ENCODE measurements at regions not wholly inside any gene's neighbourhood (a gene's known extent, or its start where the extent isn't known, plus 50 kb on each side); places are given as distances from the start of the nearest gene placed in this dataset.

DNA sequence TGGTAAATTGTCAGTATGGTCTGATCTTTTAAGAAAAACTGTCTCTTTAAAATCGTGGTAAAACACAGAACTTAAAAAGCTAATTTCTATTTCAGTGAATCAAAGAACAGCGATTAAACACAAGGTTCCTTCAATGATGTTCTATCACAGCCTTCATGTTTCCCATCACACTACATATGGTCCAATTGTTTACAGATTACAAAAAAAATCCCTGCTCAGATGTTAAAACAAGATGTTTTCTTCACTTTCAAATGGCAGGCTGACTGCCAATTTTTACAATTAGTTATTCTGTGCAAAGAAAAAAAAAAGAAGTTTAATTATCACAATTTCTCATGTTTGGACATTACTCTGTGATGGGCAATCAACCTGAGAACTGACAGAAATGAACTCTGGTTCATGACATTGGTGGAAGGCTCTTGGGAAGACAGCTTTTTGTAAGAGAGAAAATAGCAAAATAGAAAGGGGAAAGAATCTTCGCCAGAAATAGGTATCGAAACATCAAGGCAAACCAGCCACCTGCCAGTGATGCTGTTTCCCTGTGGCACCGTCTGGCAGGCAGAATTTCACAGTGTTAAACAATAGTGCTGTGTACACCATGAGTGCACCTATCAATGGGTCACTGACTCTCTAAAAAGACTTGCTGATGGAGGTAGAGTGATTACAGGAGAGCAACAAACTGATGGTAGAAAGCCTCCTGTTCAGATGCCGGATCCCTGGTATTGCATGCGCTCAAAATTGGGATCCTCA lies 1020.0 kb upstream of the ARRDC3 start:
- no peak for DNase-seq (ENCODE audit: low spot score)

DNA sequence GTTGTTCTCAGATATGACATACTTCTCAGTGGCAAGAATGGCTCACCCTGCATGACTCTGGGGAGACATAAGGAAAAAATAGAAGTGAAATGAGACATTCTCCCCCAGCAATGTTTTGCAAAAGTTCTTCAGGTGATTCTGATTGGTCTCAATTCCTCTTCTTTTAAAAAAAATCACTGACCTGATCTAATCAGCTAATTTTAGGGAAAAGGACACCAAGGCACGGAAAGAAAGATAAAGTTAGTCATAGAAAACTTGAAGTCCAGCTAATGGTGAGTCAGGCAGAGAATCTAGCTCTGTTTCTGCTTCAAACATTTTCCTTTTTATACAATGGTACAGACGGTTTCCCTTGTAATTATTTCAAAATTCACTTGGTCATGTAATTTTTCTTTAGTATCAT lies 1018.9 kb upstream of the ARRDC3 start:
- DNase-seq (ENCODE audit: low spot score), result no peak

DNA sequence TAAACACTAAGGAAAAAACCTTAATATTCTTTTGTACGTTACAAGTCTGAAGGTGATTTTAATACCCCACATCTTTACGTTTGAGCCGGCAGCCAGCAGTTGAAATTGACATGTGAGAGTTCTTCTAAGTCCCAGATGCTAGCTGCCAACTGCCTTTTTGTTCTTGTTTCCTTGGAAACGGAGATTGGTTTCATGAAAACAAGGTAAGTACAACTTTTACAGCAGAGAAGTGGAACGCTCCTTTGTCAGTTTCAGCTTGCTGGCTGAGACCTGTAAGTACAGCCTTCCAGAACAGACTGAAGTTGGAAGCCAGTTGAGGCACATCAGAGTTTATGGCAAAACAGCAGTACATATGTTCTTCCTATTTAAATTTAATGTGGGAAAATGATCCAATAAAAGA lies 1018.4 kb upstream of the ARRDC3 start:
- DNase-seq (ENCODE audit: low spot score), result peak; percentile 50

DNA sequence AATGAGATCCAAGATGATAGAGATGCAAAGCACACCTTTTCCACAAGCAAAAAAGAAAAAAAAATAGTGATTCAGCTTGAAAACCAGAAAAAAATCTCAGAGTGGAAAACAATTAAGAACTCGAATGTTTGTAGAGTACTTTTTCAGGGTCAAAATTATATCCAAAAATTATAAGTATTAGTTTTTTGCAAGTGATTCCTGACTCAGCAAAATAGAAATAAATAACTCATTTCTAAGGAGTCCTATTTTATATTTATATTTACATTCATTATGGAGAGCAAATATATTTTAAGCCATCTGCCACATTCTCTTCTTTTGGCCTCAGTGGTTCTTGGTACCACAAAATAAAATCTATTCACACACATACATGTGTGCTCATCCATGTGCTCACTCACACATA lies 1011.8 kb upstream of the ARRDC3 start:
- DNase-seq (ENCODE audit: low spot score), result no peak

DNA sequence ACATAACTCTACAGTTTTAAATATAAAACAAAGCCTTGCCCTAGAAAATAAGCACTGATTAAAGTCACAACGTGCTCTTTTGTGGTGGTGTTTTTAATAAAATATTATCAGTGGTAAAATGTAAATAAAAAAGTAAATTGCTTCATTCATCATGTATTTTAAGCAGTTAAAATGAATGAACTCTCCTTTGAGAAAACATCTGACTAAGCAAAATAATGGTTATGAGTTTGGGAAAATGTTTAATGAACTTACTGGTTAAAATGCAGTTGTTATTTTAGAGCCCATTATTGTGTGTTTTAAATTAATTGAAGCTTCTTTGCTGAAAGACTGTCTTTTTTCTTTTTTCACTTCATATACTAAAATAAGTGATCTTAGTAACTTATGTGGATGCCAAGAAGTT lies 1007.5 kb upstream of the ARRDC3 start:
- DNase-seq (ENCODE audit: low spot score), result no peak

DNA sequence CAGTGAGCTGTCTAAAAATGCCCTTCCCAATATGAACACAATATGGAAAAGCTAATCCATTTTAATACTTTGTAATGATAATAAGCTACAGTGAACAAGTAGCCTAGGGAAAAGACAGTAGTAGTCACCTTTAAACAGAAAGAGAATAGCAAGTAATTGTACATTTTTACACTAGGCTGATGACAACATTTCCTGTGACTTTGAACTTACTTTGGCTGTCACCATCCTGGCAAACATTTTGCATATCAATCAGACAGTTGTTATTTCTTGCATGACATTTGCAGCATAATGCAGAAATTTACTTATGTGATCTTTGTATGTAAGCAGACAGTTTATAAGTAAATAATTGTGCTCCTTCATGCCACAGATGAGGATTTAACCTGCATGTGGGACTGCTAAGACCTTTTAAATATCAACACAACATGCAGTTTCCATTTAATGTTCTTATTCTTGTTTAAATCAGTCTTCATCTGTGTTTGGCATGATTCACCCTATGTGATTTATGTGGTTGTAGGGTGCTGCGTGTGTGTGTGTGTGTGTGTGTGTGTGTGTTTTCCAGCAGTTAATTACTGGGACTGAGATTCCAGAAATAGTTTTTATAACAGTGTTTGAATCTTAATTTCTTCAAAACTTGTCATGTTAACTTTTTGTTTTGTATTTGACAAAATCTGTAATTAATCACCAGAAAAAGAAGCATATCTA lies 997.1 kb upstream of the ARRDC3 start:
- DNase-seq (ENCODE audit: low spot score), result no peak

DNA sequence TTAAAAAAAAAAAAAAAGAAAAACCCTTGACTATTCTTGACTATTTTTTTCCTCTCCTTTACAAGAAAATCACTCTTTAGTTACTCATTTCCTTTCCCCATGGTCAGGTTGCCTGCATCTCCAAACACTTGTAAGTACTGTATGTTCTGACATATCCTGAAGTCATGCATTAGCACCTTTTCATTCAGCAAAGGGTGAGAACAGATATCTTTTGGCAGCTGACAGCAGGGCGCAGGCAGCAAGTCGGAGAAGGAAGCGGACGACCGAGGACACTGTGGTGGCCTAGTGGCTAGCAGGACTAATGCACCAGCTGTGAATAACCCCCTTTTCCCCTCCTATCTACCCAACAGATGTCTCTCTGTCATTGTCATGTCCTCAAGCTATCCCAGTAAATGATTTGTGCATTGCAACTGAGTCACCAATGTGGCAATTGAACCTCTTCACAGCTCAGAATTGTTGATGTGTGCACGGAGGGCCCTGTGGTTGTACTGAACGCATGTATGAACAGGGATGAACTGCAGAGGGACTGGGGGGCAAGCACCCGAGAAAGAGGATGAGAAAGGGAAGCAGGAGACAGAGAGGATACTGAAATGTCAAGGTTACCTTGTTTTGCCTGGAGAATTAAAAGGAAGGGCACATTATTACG lies 996.0 kb upstream of the ARRDC3 start:
- no peak for DNase-seq (ENCODE audit: low spot score)

DNA sequence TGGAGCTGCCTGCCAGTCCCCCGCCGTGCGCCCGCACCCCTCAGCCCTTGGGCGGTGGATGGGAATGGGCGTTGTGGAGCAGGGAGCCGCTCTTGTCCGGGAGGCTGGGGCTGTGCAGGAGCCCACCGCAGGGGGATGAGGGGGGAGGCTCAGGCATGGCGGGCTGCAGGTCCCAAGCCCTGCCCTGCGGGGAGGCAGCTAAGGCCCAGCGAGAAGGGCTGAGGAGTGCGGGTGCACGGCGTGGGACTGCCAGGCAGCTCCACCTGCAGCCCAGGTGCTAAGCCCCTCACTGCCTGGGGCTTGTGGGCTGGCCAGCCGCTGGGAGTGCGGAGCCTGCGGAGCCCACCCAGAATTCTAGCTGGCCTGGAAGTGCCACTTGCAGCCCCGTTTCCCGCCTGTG lies 991.7 kb upstream of the ARRDC3 start:
- DNase-seq (ENCODE audit: low spot score), result no peak

DNA sequence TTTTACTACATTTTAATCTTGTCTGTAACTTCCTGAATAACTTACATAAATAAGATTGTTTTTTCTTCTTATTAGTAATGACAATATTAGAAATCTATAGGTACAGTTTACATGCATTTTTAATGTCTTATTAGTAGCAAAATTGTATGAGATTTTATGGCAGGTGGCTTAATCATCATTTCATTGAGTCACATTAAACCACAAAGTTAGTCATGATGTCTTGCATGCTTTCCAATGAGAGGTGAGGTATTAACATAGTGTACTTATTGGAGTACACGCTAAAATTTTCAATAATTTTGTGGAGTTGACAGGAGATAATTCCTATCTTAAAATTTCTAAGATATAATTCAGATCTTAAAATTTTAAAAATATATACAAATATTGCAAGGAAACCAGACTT lies 989.6 kb upstream of the ARRDC3 start:
- DNase-seq (ENCODE audit: low spot score), result no peak

DNA sequence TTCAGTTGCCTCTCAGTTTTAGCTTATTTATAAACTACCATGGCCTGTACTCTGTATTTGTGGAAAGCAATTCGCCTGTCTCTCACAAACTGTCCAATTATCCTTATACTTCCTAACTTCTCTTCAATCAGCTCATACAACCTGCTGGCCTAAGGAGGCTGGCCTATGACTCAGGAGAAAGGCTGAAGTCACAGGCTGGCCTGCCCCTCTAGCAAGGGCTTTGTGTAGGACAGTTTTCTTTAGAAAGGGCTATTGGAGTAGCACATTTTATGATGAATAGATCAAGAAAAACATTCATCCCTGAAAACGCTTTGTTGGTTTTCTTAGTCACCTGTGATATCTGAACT lies 988.7 kb upstream of the ARRDC3 start:
- no peak for DNase-seq (ENCODE audit: low spot score)

DNA sequence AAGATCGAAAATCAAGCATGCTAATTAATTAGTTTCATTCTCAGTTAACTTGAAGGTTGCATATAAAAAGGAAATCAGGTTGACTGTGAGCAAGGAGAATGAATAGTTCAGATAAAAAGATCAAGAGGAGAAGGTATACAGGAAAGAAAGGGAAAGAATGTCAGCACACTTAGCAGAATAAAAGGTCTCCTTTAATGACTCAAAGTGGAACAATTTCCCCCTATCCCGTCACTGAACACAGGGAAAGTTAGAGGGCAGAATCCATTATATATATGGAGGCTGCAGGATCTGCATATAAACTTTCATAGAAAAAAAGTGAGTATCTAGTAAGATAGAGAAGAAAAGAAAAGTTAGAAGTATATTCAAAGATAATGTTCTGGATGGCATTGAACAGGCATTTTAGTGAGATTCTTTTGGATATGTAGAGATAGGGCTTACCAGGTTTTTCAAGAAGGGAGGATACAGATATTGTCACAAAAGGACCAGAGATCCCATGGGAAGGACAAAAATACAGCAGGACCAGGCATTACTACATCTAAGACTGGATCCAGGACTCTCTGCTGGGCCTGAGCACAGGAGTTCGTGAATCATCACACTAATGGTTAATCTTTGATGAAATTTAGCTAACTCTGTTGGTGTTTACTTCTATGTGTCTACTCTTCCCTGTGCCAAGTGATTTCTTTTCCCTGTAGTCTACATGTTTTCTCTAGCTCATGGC lies 988.2 kb upstream of the ARRDC3 start:
- no peak for DNase-seq (ENCODE audit: low spot score)

DNA sequence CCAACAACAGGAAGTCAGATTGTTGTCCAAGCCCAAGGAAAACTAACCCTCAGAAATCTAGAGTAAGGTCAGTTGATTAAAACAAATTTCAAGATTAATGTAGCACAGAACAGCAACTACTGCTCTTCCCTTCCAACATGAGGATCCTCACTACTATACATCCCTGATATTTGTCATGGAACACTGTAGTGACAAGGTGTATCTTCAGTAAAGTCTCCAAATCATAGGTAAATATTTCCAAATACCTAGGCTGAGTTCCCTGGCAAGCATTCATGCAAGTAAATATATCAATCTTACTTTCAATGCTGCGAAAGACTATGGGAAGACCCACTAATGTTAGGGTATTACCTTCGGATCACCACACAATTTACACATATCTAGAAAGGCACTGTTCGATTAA lies 986.9 kb upstream of the ARRDC3 start:
- DNase-seq (ENCODE audit: low spot score), result no peak

DNA sequence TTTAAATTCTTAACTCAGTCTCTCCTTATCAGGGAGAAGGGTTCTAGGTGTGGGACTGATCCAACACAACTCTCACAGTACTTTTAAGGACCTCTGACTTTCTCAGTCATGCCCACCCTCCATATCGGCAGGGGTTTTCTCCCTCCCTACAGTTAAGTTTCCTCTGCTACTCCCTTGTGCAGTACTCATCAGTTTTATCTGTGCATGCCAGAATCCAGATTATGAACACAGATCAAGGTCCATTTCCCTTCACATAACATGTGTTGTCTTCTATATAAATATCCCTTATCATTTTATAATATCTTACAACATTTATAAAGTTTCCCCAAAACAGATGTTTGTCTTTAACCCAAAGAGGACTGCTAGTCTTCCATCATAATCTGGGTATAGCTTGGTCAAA lies 986.5 kb upstream of the ARRDC3 start:
- no peak for DNase-seq (ENCODE audit: low spot score)

DNA sequence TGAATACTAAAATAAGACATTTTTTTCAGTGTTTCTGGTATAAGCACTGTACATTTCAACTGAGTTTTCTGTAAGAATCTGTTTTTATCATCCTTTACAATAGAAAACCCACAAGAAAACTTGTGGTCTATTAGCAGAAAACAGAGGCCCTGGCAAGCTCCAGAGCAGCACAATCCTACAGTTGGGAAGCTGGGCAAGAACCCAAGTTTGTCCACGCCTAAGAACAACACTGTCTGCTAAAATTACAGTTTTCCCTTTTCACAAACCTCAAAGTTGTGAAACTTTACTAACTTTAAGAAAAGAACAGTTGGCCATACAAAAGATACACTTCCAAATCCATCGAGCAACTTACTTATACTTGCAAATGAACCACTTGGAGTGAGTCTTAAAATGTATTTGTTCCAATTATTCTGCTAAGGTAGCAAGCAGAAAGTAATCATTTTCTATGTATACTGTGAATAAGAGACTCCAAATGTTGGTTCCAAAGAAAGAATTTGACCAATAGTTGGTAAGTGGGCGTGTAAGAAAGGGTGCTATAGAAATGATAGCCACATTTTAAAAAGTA lies 982.0 kb upstream of the ARRDC3 start:
- DNase-seq (ENCODE audit: low spot score), result no peak

DNA sequence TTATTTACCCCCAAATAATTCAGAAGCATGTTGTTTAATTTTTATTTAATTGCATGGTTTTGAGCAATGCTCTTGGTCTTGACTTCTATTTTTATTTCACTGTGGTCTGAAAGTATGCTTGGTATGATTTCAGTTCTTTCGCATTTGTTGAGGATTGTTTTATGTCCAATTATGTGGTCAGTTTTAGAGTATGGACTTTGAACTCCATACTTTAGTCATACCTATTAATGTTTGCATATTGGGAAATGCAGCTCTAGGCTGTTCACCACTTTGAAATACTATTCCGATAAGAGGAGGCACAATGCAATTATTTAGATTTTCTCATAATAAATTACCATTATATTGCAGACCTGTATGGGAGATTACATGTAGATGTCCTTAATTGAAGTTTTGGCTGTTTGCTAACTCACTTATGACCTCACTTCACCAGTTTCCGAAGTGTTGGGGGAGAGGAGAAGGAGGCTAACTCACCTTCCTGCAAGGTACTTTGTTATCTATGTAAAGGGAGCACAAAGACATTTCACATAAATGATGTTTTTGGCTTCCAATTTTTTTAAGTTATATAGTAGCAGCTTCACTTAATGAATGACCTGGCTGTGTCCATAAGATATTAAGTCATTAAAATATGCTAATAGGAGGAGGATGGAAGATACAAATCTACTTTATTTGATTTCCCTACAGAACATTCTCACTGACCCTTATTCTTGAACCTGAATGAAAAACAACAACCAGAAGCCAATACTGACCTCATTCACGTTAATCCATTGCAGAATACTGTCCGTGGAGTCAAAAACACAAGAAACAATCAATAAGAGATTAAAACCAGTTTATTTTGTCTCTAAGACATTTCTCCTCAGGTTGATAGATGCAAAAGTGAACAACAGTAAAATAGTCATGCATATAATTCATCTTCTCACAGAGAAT lies 970.3 kb upstream of the ARRDC3 start:
- no peak for DNase-seq (ENCODE audit: low spot score)

DNA sequence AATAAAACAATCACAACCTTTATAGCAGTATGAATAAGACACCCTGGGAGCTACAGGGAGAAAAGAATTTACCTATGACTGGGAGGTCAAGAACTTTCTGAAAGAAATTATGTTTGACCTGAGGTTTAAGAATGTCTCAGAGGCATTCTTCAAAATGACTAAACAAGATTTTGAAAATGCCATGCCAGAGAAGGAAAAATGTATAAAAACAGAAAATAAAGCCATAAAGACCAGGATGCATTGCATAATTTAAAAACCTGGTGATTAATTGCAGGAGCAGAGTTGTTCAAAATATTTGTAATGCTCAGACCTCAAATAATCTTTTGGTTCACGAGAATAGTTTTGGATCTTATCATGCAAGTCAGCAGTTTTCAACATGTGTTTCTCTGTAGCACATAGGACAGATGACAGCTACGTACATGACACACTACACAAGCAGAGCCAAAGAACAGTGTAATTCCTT lies 954.7 kb upstream of the ARRDC3 start:
- DNase-seq (ENCODE audit: low spot score), result no peak

DNA sequence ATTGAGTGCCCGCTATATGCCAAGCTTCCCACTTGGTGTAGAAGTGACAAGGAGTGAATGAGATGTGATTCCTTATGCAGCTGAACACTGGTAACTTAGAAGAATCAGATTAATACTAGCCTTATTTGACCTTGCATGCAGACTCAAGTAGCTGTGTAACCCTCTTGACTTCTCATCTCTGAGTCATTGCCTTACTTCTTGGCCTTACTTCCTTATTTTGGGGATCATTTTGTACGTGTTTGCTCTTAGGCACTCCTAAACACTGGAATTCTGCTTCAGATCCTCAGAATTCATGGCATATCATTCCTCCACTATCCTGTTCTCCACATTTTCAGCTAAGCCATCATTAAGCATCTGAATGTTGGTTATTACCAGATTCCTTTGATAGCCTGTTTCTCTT lies 948.9 kb upstream of the ARRDC3 start:
- DNase-seq (ENCODE audit: low spot score), result no peak

DNA sequence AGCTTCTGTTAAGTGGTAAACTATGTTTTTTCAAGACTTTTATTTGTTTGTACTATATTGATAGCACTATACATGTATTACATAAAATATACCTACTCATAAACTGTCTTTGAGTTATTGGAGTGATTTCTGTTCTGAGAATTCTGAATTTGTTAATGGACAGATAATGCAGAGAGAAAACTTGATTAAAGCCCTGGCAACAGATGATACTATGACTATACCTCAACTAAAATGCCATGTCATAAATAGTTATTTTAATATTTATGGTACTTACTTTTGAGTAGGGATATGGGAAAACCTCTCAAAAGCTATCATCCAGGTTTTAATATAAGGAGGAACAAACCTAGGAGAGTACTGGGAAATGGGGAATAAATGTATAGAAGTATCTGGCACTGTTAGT lies 947.2 kb upstream of the ARRDC3 start:
- no peak for DNase-seq (ENCODE audit: low spot score)

DNA sequence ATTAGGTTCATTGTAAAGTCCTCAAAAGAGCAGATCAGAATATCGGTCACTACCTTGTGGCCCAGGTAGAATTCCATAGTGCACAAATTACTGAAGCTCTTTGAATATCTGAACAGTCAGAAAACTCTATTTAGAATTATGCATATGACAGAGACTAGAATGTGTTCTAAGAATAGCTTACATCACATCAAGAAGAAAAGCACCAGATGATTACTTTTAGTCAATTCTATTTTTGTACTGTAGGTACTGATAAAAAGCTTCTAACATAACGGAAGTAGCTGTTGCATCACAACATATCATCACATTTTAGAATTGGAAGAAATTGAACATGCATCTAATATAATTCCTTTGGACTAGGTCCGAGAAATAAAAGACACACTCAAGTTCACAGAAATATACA lies 946.6 kb upstream of the ARRDC3 start:
- DNase-seq (ENCODE audit: low spot score), result no peak

DNA sequence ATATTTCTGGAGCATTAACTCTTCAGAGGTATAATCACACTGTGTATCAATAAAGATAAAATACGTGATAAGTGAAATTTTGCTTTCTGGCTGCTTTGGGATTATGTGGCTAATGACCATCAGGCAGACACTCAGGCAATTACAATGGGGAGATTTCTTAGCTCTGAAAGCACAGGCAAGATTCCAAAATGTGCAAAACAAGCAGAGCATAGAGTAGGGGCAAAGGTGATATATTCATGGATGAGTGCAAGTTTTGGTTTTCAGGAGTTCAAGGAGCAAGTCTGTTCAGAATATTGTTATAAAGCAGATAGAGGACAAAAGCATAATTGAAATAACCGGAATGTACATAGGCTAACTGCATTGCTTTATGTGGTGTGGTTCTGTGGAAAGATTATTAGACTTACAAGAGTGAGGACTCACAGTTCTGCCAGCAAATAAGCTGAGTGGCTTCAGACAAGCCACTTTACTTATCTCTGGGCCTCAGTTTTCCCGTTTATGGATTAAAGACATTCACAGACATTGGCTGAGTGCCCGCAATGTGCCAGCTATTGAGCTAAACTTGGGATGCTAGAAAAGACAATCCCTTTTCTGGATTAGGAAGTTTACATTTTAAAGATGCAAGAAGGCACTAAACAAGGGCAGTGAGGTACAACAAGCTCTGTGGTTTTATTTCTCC lies 945.6 kb upstream of the ARRDC3 start:
- DNase-seq (ENCODE audit: low spot score), result no peak

DNA sequence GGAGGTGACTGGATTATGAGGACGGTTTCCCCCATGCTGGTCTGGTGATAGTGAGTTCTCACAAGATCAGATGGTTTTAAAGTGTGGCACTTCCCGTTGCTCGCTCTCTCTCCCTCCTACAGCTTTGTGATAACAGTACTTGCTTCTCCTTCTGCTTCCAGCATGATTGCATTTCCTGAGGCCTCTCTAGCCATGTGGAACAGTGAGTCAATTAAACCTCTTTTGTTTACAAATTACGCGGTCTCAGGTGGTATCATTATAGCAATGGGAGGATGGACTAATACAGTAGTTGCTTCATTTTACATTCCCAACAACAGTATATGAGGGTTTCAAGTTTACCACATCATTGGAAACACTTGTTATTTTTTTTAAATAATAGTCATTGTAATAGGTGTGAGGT lies 937.3 kb upstream of the ARRDC3 start:
- DNase-seq (ENCODE audit: low spot score), result no peak
